ENCODE measurements at regions not wholly inside any gene's neighbourhood (a gene's known extent, or its start where the extent isn't known, plus 50 kb on each side); places are given as distances from the start of the nearest gene placed in this dataset.
"Not testable (repeated sequence)": the region's sequence is repeated elsewhere in the genome, so short reads cannot be mapped to it uniquely, and the experiment has no call there.

- Histone ChIP-seq H3K27ac (no peak overlapping the region), H3K4me3 (no peak overlapping the region), H3K9ac (ENCODE audit: low read depth in 2 of 2, low read length in 2 of 2) (no peak overlapping the region), H3K36me3 (no peaks in the 10 kb centered on the region), H3K9me3 (no peaks in the 10 kb centered on the region), H3K27me3 (no peaks in the 10 kb centered on the region), H3K4me1 (peaks cover 4% of the 10 kb centered on the region)
- TF ChIP-seq CTCF (IDR thresholded peaks at IDR 0.05) = no peak
- intact Hi-C loops (cut with DNase I) = no loop called here
- no peak for DNase-seq
Measured at GRCh38 chr5:124176692-124177091, 569.7 kb downstream of the ZNF608 start.

- no peak overlapping the region for H3K27ac ChIP-seq
- no peak for DNase-seq
- no peaks in the 10 kb centered on the region for H3K9me3 ChIP-seq
- no peaks in the 10 kb centered on the region for H3K4me1 ChIP-seq
- H3K4me3 ChIP-seq = no peak overlapping the region
- no peaks in the 10 kb centered on the region for H3K36me3 ChIP-seq
- TF ChIP-seq CTCF (IDR thresholded peaks at IDR 0.05) = no peak
- intact Hi-C loops (cut with DNase I) = no loop called here
- H3K9ac ChIP-seq (ENCODE audit: low read depth in 2 of 2, low read length in 2 of 2) = no peak overlapping the region
- no peaks in the 10 kb centered on the region for H3K27me3 ChIP-seq
Measured at GRCh38 chr5:124173386-124173785, 573.1 kb downstream of the ZNF608 start.

- Histone ChIP-seq H3K27ac (no peak overlapping the region), H3K27me3 (no peaks in the 10 kb centered on the region), H3K4me1 (no peaks in the 10 kb centered on the region), H3K4me3 (no peak overlapping the region), H3K9ac (ENCODE audit: low read depth in 2 of 2, low read length in 2 of 2) (no peak overlapping the region), H3K36me3 (no peaks in the 10 kb centered on the region), H3K9me3 (no peaks in the 10 kb centered on the region)
- no peak for DNase-seq
- intact Hi-C loops (cut with DNase I) = no loop called here
- TF ChIP-seq CTCF (IDR thresholded peaks at IDR 0.05) = no peak
Measured at GRCh38 chr5:124172389-124173003, 573.9 kb downstream of the ZNF608 start.

- H3K27ac ChIP-seq; H3K36me3 ChIP-seq; DNase-seq; intact Hi-C loops (cut with DNase I); H3K27me3 ChIP-seq; H3K4me1 ChIP-seq; H3K9ac ChIP-seq (ENCODE audit: low read depth in 2 of 2, low read length in 2 of 2); H3K9me3 ChIP-seq; H3K4me3 ChIP-seq: not testable (repeated sequence)
Measured at GRCh38 chr5:124168093-124168492, 578.3 kb downstream of the ZNF608 start.

GRCh38 chr5:124162767-124163532 lies 583.5 kb downstream of the ZNF608 start:
- Histone ChIP-seq H3K36me3 (no peaks in the 10 kb centered on the region), H3K27ac (no peak overlapping the region), H3K4me3 (no peak overlapping the region), H3K27me3 (no peaks in the 10 kb centered on the region), H3K4me1 (no peaks in the 10 kb centered on the region), H3K9me3 (no peaks in the 10 kb centered on the region), H3K9ac (ENCODE audit: low read depth in 2 of 2, low read length in 2 of 2) (no peak overlapping the region)
- intact Hi-C loops (cut with DNase I) = no loop called here
- TF ChIP-seq CTCF (IDR thresholded peaks at IDR 0.05) = no peak
- DNase-seq = peak; percentile 33

- DNase-seq = no peak
- no peaks in the 10 kb centered on the region for H3K36me3 ChIP-seq
- no peak for TF ChIP-seq CTCF (IDR thresholded peaks at IDR 0.05)
- intact Hi-C loops (cut with DNase I) = no loop called here
- no peak overlapping the region for H3K27ac ChIP-seq
- no peak overlapping the region for H3K4me3 ChIP-seq
- no peak overlapping the region for H3K9ac ChIP-seq (ENCODE audit: low read depth in 2 of 2, low read length in 2 of 2)
- H3K9me3 ChIP-seq = no peaks in the 10 kb centered on the region
- H3K4me1 ChIP-seq = no peaks in the 10 kb centered on the region
- H3K27me3 ChIP-seq = no peaks in the 10 kb centered on the region
Measured at GRCh38 chr5:124161266-124161665, 585.2 kb downstream of the ZNF608 start.

Measured in colonic mucosa (tissue), 4 donors.